Effector CD4-positive, alpha-beta T cell (primary cell): ENCODE measurements at regions not wholly inside any gene's neighbourhood (a gene's known extent, or its start where the extent isn't known, plus 50 kb on each side); places are given as distances from the start of the nearest gene placed in this dataset.
A peak's percentile ranks its signal among the peaks of the same experiment; 100 is the strongest.

ENCODE experiments used
- DNase-seq: peaks from one replicate; pipeline ENCODE4 v3.0.0-alpha.2; 2020

GRCh38 chr5:77157732-77158532 lies 52.5 kb upstream of the PDE8B start:
- no peak for DNase-seq

- DNase-seq = no peak
Measured at GRCh38 chr5:77156379-77156778, 54.1 kb upstream of the PDE8B start.

- DNase-seq = peak; percentile 24
Measured at GRCh38 chr5:77155179-77155785, 55.2 kb upstream of the PDE8B start.

- DNase-seq = no peak
Measured at GRCh38 chr5:77152441-77152840, 58.0 kb upstream of the PDE8B start.

GRCh38 chr5:77151501-77151900 lies 59.0 kb upstream of the PDE8B start:
- no peak for DNase-seq

GRCh38 chr5:77146896-77147295 lies 59.8 kb upstream of the ZBED3 start:
- no peak for DNase-seq

GRCh38 chr5:77145666-77146065 lies 58.6 kb upstream of the ZBED3 start:
- no peak for DNase-seq

- DNase-seq = no peak
Measured at GRCh38 chr5:77144837-77145139, 57.7 kb upstream of the ZBED3 start.

- peak; percentile 30 for DNase-seq
Measured at GRCh38 chr5:77143998-77144836, 57.1 kb upstream of the ZBED3 start.

GRCh38 chr5:77140350-77140749 lies 53.3 kb upstream of the ZBED3 start:
- DNase-seq = no peak

- no peak for DNase-seq
Measured at GRCh38 chr5:77139001-77139400, 51.9 kb upstream of the ZBED3 start.
